ENCODE measurements at regions not wholly inside any gene's neighbourhood (a gene's known extent, or its start where the extent isn't known, plus 50 kb on each side); places are given as distances from the start of the nearest gene placed in this dataset.
"Not testable (repeated sequence)": the region's sequence is repeated elsewhere in the genome, so short reads cannot be mapped to it uniquely, and the experiment has no call there.

GRCh38 chr10:59033622-59034021 lies 142.8 kb upstream of the PHYHIPL start:
- intact Hi-C loops (cut with micrococcal nuclease): no loop called here
- DNase-seq (ENCODE audit: unreplicated experiment): peak; percentile 9
- H3K4me3 Mint-ChIP-seq (ENCODE audit: unreplicated experiment): no peak overlapping the region
- no peaks in the 10 kb centered on the region for H3K27me3 Mint-ChIP-seq (ENCODE audit: insufficient read depth, unreplicated experiment)
- no peaks in the 10 kb centered on the region for H3K9me3 Mint-ChIP-seq (ENCODE audit: unreplicated experiment)
- no peaks in the 10 kb centered on the region for H3K4me1 Mint-ChIP-seq (ENCODE audit: insufficient read depth, unreplicated experiment)
- ChIA-PET POLR2A (no interaction called here), CTCF (no interaction called here)
- no TSS peak for BruUV-seq (replicated peaks)
- H3K27ac Mint-ChIP-seq (ENCODE audit: low read depth, unreplicated experiment): no peak overlapping the region
- H3K36me3 Mint-ChIP-seq (ENCODE audit: insufficient read depth, unreplicated experiment): no peaks in the 10 kb centered on the region
- TF ChIP-seq CTCF (IDR thresholded peaks at IDR 0.05; ENCODE audit: unreplicated experiment): no peak

- no peak overlapping the region for H3K4me3 Mint-ChIP-seq (ENCODE audit: unreplicated experiment)
- DNase-seq (ENCODE audit: unreplicated experiment): no peak
- BruUV-seq (replicated peaks): no TSS peak
- peaks cover 8% of the 10 kb centered on the region for H3K9me3 Mint-ChIP-seq (ENCODE audit: unreplicated experiment)
- no peaks in the 10 kb centered on the region for H3K36me3 Mint-ChIP-seq (ENCODE audit: insufficient read depth, unreplicated experiment)
- H3K4me1 Mint-ChIP-seq (ENCODE audit: insufficient read depth, unreplicated experiment): no peaks in the 10 kb centered on the region
- H3K27me3 Mint-ChIP-seq (ENCODE audit: insufficient read depth, unreplicated experiment): peaks cover 23% of the 10 kb centered on the region
- intact Hi-C loops (cut with micrococcal nuclease): no loop called here
- POLR2A ChIA-PET: no interaction called here
- TF ChIP-seq CTCF (IDR thresholded peaks at IDR 0.05; ENCODE audit: unreplicated experiment): no peak
- H3K27ac Mint-ChIP-seq (ENCODE audit: low read depth, unreplicated experiment): no peak overlapping the region
- CTCF ChIA-PET: no interaction called here
Observed at GRCh38 chr10:59036311-59037017, 140.0 kb upstream of the PHYHIPL start.

DNA sequence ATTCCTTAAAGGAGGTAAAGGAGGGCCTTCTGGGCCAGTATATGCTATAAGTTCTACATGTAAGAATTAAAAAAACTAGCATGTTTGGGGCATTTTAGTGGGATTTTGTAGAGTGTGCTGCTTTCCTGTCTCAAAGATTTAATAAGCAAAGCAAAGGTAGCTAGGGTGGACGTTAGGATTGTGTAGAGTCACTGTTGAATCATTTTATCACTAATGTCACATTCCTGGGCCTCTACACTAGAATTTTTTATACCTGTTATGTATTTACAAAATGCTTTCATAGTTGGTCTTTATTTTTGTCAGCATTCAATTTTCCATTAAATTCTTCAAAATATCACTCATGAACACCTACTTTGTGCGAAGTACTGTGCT lies 139.4 kb upstream of the PHYHIPL start:
- ChIA-PET POLR2A (no interaction called here), CTCF (no interaction called here)
- no peaks in the 10 kb centered on the region for H3K36me3 Mint-ChIP-seq (ENCODE audit: insufficient read depth, unreplicated experiment)
- no peak overlapping the region for H3K27ac Mint-ChIP-seq (ENCODE audit: low read depth, unreplicated experiment)
- H3K27me3 Mint-ChIP-seq (ENCODE audit: insufficient read depth, unreplicated experiment): peaks cover 28% of the 10 kb centered on the region
- H3K4me1 Mint-ChIP-seq (ENCODE audit: insufficient read depth, unreplicated experiment): no peaks in the 10 kb centered on the region
- peaks cover 8% of the 10 kb centered on the region for H3K9me3 Mint-ChIP-seq (ENCODE audit: unreplicated experiment)
- intact Hi-C loops (cut with micrococcal nuclease): no loop called here
- TF ChIP-seq CTCF (IDR thresholded peaks at IDR 0.05; ENCODE audit: unreplicated experiment): no peak
- no peak overlapping the region for H3K4me3 Mint-ChIP-seq (ENCODE audit: unreplicated experiment)
- no TSS peak for BruUV-seq (replicated peaks)
- no peak for DNase-seq (ENCODE audit: unreplicated experiment)

DNA sequence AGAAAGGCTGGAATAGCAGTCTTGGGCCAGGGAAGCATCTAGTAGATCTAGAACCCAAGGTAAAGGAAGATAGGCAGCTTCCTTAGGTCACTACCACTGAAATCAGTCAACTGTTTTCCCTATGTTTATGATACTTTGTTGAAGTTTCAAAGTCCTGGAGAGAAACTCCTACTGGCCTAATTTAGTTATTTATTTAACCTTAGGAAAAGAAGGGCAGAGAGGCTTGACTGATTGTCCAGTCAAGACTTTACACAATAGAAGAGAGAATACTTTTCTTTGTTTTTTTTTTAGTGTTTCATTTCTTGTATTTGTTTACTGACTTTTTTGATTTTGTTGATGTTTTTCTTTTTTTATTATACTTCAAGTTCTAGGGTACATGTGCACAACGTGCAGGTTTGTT lies 138.9 kb upstream of the PHYHIPL start:
- no peak for DNase-seq (ENCODE audit: unreplicated experiment)
- peaks cover 33% of the 10 kb centered on the region for H3K27me3 Mint-ChIP-seq (ENCODE audit: insufficient read depth, unreplicated experiment)
- ChIA-PET CTCF (no interaction called here), POLR2A (no interaction called here)
- peaks cover 8% of the 10 kb centered on the region for H3K9me3 Mint-ChIP-seq (ENCODE audit: unreplicated experiment)
- no peaks in the 10 kb centered on the region for H3K4me1 Mint-ChIP-seq (ENCODE audit: insufficient read depth, unreplicated experiment)
- no peak overlapping the region for H3K4me3 Mint-ChIP-seq (ENCODE audit: unreplicated experiment)
- H3K27ac Mint-ChIP-seq (ENCODE audit: low read depth, unreplicated experiment): no peak overlapping the region
- H3K36me3 Mint-ChIP-seq (ENCODE audit: insufficient read depth, unreplicated experiment): no peaks in the 10 kb centered on the region
- no TSS peak for BruUV-seq (replicated peaks)
- TF ChIP-seq CTCF (IDR thresholded peaks at IDR 0.05; ENCODE audit: unreplicated experiment): no peak
- intact Hi-C loops (cut with micrococcal nuclease): no loop called here

GRCh38 chr10:59043358-59043757 lies 133.1 kb upstream of the PHYHIPL start:
- H3K9me3 Mint-ChIP-seq (ENCODE audit: unreplicated experiment); DNase-seq (ENCODE audit: unreplicated experiment); H3K36me3 Mint-ChIP-seq (ENCODE audit: insufficient read depth, unreplicated experiment); BruUV-seq (replicated peaks); intact Hi-C loops (cut with micrococcal nuclease); H3K4me1 Mint-ChIP-seq (ENCODE audit: insufficient read depth, unreplicated experiment); POLR2A ChIA-PET; H3K27ac Mint-ChIP-seq (ENCODE audit: low read depth, unreplicated experiment); H3K4me3 Mint-ChIP-seq (ENCODE audit: unreplicated experiment): not testable (repeated sequence)
- peaks cover 75% of the 10 kb centered on the region for H3K27me3 Mint-ChIP-seq (ENCODE audit: insufficient read depth, unreplicated experiment)
- CTCF ChIA-PET: interaction anchor here (0.8 to 0.9 kb wide), 2 partner anchors 75 to 184 kb away, joined by 3 read pairs; no protein-coding TSS in a partner anchor
